Uterus (tissue), 2 donors: ENCODE measurements at regions not wholly inside any gene's neighbourhood (a gene's known extent, or its start where the extent isn't known, plus 50 kb on each side); places are given as distances from the start of the nearest gene placed in this dataset.

Experiments
- CTCF ChIP-seq, 4 experiments: fragments of 200-600 bp in 2 of 4; fragments of 450-650 bp in 2 of 4; sonication (generic) in 2 of 4; IDR thresholded peaks; one replicate each; pipeline ENCODE4 v1.5.1; 2016 to 2019; ENCODE audit warnings: antibody characterized with exemption in 4 of 4, mild to moderate bottlenecking in 2 of 4, moderate library complexity in 1 of 4
- POLR2A ChIP-seq, 2 donors: fragments of 450-650 bp; IDR thresholded peaks; one replicate each; pipeline ENCODE4 v1.6.1; 2016; ENCODE audit warnings: antibody characterized with exemption in 2 of 2, mild to moderate bottlenecking in 1 of 2, moderate library complexity in 1 of 2

GRCh38 chr22:49084206-49084605 is 743.5 kb downstream of the BRD1 start:
- TF ChIP-seq CTCF (IDR thresholded peaks at IDR 0.05), result no peak
- TF ChIP-seq POLR2A (IDR thresholded peaks at IDR 0.05), result no peak
